ENCODE measurements at regions not wholly inside any gene's neighbourhood (a gene's known extent, or its start where the extent isn't known, plus 50 kb on each side); places are given as distances from the start of the nearest gene placed in this dataset.
"Not testable (repeated sequence)": the region's sequence is repeated elsewhere in the genome, so short reads cannot be mapped to it uniquely, and the experiment has no call there.

- no peak for DNase-seq (ENCODE audit: low read depth)
Observed at GRCh38 chr9:31541721-31542281, 842.6 kb upstream of the ACO1 start.

- DNase-seq (ENCODE audit: low read depth) = peak; percentile 46
Observed at GRCh38 chr9:31542384-31543055, 841.9 kb upstream of the ACO1 start.

- no peak for DNase-seq (ENCODE audit: low read depth)
Observed at GRCh38 chr9:31554941-31555340, 829.5 kb upstream of the ACO1 start.

DNA sequence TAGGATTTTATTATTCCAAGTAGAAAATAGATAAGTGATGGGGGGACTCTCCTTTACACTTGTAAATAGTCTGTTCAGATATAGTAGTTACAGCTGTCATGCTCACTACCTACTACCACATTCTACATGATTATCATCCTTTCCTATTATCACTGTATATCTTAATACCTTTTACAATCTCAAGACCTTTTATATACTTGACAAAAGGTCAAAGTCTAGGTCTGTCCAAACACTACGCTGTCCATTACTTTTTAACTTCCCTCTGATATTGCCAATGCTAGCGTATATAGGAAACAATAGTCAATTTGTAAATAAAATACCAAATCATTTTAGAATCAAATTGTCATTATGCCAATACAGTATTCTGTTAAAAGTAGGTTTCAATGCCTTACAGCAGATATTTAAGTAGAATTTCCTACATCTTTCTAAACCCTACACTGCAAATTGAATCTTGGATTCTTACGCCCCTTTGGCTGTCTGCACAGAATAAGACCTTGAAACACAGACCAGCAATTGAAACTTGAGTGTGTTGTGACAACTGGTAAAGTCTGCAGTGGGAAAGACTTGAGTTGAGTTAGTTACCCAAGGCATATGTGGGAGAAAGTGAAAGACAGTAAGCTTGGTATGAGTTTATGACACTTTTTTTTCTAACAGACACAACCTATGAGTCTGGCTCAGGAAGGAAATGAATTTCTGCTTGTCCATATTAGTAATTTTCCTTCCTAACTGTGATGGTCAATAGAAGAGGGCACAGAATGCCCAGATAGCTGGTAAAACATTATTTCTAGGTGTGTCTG is 827.6 kb upstream of the ACO1 start:
- no peak for DNase-seq (ENCODE audit: low read depth)

- DNase-seq (ENCODE audit: low read depth) = peak; percentile 68
Observed at GRCh38 chr9:31572190-31572589, 812.3 kb upstream of the ACO1 start.

DNA sequence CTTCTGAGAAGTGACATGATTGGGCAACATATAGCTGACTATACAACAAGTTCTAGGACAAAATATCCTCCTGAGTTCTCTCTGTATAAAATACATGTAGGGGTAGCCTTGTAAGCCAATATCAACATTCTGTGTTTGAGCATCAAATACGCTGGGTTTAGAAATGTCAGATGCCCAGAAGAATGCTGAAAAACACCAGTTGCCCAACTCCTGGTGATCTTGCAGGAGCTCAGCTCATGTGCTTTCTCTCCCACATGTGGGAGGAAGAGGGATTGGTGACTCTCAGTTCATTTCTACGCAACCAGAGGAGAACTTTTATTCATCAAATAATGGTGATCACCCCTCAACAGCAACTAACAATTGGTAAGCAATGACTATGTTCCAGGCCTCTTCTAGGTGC is 810.9 kb upstream of the ACO1 start:
- DNase-seq (ENCODE audit: low read depth) = no peak

- peak; percentile 69 for DNase-seq (ENCODE audit: low read depth)
Observed at GRCh38 chr9:31574006-31574765, 810.3 kb upstream of the ACO1 start.

GRCh38 chr9:31582071-31582470 is 802.4 kb upstream of the ACO1 start:
- no peak for DNase-seq (ENCODE audit: low read depth)

GRCh38 chr9:31582561-31582960 is 801.9 kb upstream of the ACO1 start:
- no peak for DNase-seq (ENCODE audit: low read depth)

DNA sequence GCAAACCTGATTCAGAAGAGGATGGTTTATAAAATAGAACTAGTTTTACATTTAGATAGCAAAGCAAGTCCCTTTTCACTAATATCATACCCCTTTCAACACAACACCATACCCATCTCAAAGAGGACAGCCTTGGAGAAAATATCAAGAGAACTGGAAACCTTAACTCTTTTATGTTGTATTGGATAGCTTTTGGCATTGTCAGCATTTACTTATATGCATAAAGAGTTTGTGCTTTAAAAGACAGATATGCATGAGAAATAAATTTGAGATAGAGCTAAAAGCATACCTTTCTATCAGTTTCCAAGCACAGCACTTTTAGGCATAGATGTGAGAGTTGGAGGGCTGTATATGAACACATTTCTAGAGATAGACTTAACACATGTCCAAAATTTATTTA is 799.3 kb upstream of the ACO1 start:
- no peak for DNase-seq (ENCODE audit: low read depth)

DNA sequence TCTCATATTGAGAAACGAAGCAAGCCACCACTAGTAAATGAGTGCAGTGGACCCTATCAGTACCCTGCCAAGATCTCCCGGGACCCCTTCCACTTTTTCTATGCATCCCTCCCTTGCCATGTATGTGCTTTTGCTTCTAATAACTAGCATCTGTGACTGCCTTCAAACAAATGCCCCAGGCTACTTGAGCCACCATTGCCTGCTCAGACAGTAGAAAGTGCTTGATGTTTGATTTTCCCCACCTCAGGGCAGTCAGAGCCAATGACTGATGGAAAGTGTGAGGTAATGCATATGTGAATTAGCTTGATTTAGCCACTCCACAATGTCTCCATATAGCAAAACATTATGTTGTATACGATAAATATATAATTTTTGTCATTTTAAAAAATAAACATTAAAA is 797.3 kb upstream of the ACO1 start:
- no peak for DNase-seq (ENCODE audit: low read depth)

DNA sequence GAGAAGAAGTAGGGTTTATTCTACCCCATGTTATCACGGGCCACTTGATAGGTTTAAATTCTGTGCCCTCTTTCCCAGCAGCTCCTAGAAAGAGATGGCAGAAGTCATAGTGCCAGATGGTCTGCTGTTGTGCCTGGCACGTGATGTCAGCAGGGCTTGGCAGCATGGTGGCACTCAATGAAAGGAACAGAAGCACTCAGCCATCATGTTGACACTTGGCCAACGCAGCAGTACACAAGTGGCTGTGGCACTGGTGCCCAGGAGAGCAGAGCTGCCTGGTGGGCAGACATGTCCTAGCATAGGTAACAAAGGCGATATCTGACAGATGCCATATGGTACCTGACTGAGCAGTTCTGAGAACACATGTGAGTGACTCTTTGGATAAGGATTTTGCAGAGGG is 796.4 kb upstream of the ACO1 start:
- DNase-seq (ENCODE audit: low read depth) = no peak

- no peak for DNase-seq (ENCODE audit: low read depth)
Observed at GRCh38 chr9:31588756-31589155, 795.7 kb upstream of the ACO1 start.

DNA sequence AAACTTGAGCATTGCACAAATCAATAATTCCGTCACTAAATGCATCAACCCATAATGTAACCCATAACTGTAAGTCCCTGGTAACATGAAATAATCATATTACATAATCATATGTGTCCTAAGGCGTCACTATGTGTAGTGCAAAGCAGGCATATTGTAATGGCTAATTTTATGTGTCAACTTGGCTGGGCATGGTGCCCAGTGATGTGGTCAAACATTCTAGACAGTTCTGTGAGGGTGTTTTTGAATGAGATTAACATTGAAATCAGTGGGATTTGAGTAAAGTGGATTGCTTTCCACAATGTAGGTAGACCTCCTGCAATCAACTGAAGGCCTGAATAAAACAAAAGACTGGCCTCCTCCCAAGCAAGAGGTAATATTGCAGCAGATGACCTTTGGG is 794.4 kb upstream of the ACO1 start:
- peak; percentile 70 for DNase-seq (ENCODE audit: low read depth)

DNA sequence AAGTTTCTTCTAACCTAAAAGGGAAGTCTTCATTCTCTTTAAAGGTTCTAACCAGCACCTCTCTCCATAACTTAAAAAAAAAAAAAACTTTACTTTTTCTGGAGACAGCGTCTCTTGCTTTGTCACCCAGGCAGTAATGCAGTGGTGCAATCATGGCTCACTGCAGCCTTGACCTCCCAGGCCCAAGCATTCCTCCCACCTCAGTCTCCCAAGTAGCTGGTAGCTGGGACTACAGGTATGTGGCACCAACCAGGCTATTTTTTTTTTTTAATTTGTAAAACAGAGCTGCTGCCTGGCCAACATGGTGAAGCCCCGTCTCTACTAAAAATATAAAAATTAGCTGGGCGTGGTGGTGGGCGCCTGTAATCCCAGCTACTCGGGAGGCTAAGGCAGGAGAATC is 787.4 kb upstream of the ACO1 start:
- not testable (repeated sequence) for DNase-seq (ENCODE audit: low read depth)

DNA sequence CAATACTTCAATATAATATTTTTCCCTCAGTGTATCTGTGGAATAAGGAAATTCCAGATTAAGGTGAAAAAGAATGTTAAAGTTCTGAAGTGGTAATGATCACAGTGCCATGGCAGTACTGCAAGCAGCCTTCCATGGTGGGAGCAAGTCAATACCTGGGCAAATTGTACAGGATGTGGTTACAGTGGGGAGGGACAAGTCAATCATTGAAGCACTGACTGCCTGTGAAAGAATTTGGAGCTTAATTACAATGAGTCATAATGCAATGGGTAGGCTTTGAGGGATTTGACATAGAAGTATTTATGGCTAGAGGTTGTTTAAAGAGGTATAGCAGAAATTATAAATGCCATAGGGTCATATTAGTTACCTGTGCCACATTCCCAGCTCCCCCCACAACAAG is 786.5 kb upstream of the ACO1 start:
- peak; percentile 90 for DNase-seq (ENCODE audit: low read depth)

GRCh38 chr9:31601666-31602065 is 782.8 kb upstream of the ACO1 start:
- no peak for DNase-seq (ENCODE audit: low read depth)

DNA sequence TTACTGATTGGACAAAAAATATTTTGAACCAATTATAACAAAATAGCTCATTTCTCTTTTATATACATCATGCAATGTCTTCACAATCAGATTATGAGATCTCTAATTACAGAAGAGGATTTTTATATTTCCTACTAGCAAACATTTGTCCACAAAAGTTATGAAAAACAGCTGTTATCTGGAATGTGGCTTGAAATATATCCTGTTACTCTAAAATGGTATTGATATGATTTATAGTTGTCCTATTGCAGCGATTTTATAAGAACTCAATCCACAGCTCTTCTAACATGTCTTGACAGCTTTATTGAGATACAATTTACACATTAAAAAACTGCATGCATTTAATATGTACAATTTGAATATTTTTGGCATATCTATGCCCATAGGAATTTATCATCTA is 779.9 kb upstream of the ACO1 start:
- DNase-seq (ENCODE audit: low read depth) = no peak

DNA sequence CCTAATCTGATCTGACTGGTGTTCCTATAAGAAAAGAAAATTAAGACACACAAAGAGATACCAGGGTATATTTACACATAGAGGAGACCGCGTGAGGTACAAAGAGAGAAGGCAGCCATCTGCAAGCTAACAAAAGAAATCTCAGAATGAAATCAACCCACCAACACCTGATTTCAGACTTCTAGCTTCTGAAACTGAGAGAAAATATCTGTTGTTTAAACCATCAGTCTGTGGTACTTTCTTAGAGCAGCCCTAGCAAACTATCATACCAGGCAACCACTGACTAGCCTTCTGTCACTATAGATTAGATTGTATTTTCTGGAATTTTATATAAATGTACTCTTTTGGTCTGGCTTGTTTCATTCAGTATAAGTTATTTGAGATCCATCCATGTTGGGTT is 779.3 kb upstream of the ACO1 start:
- DNase-seq (ENCODE audit: low read depth) = no peak

GRCh38 chr9:31606678-31607077 is 777.8 kb upstream of the ACO1 start:
- no peak for DNase-seq (ENCODE audit: low read depth)

DNA sequence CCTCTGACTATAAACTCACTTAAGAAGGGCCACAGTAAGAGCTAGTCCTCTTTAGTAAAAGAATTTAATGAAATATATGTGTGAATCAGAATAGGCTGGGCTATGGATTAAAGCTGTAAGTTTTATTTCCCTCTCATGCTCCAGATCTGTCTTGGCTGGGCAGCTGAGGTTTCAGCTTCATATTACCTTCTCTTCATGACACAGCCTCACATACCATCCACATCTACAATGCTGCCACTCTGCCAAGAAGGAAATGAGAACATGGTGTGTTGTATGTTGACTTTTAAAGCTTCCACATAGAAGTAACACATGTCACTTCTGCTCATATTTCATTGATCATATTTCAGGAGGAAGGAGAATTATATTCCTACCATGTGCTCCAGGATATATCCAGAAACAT is 776.0 kb upstream of the ACO1 start:
- peak; percentile 33 for DNase-seq (ENCODE audit: low read depth)

DNA sequence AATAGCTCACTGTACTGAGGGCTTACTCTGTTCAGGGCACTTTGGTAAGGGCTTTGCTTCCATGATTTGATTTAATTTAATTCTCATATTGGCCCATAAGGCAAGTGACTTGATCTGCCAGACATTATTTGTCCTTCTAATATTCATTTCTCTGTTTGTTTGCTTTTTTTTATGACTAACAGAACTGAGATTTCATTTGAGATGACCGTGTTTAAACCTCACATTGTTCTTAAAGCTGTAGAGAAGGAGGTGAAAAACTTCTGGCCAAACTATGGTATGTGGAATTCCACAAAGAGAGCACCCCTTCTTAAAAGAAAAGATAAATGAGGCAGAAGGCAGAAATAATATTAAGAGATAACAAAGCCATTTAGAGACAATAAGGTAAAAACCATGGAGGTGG is 775.6 kb upstream of the ACO1 start:
- DNase-seq (ENCODE audit: low read depth) = no peak
